ENCODE measurements at regions not wholly inside any gene's neighbourhood (a gene's known extent, or its start where the extent isn't known, plus 50 kb on each side); places are given as distances from the start of the nearest gene placed in this dataset.
"Not testable (repeated sequence)": the region's sequence is repeated elsewhere in the genome, so short reads cannot be mapped to it uniquely, and the experiment has no call there.

- Histone ChIP-seq H3K4me3 (ENCODE audit: insufficient read length, low read depth) (no peak overlapping the region), H3K4me1 (ENCODE audit: insufficient read depth, insufficient read length) (no peaks in the 10 kb centered on the region), H3K27me3 (ENCODE audit: insufficient read depth, insufficient read length) (no peaks in the 10 kb centered on the region), H3K9ac (ENCODE audit: insufficient read length, low read depth) (no peak overlapping the region), H3K36me3 (ENCODE audit: insufficient read depth, insufficient read length, low read length) (no peaks in the 10 kb centered on the region), H3K9me3 (ENCODE audit: insufficient read depth, low read length) (no peaks in the 10 kb centered on the region)
- DNase-seq (ENCODE audit: low read depth, low spot score), result no peak
- TF ChIP-seq ZNF274 (IDR thresholded peaks at IDR 0.05; ENCODE audit: low read depth, low read length), result no peak
- TF ChIP-seq YY1 (IDR thresholded peaks at IDR 0.05; ENCODE audit: insufficient read depth, insufficient read length), result no peak
- no peak for TF ChIP-seq SUZ12 (IDR thresholded peaks at IDR 0.05; ENCODE audit: extremely low read depth, insufficient read depth, insufficient read length)
Observed at GRCh38 chr7:86445285-86445684, 198.4 kb upstream of the GRM3 start.

- TF ChIP-seq YY1 (IDR thresholded peaks at IDR 0.05; ENCODE audit: insufficient read depth, insufficient read length), result no peak
- no peak for TF ChIP-seq ZNF274 (IDR thresholded peaks at IDR 0.05; ENCODE audit: low read depth, low read length)
- H3K36me3 ChIP-seq (ENCODE audit: insufficient read depth, insufficient read length, low read length), result no peaks in the 10 kb centered on the region
Observed at GRCh38 chr7:86444245-86444644, 199.5 kb upstream of the GRM3 start.

GRCh38 chr7:86440420-86440819, 203.3 kb upstream of the GRM3 start:
- not testable (repeated sequence) for H3K9ac ChIP-seq (ENCODE audit: insufficient read length, low read depth)

More at GRCh38 chr7:86444245-86444644, 199.5 kb upstream of the GRM3 start:
- no peak for DNase-seq (ENCODE audit: low read depth, low spot score)
- H3K4me1 ChIP-seq (ENCODE audit: insufficient read depth, insufficient read length), result no peaks in the 10 kb centered on the region
- H3K9me3 ChIP-seq (ENCODE audit: insufficient read depth, low read length), result no peaks in the 10 kb centered on the region
- H3K9ac ChIP-seq (ENCODE audit: insufficient read length, low read depth), result no peak overlapping the region
- H3K27me3 ChIP-seq (ENCODE audit: insufficient read depth, insufficient read length), result no peaks in the 10 kb centered on the region
- no peak overlapping the region for H3K4me3 ChIP-seq (ENCODE audit: insufficient read length, low read depth)

DNA sequence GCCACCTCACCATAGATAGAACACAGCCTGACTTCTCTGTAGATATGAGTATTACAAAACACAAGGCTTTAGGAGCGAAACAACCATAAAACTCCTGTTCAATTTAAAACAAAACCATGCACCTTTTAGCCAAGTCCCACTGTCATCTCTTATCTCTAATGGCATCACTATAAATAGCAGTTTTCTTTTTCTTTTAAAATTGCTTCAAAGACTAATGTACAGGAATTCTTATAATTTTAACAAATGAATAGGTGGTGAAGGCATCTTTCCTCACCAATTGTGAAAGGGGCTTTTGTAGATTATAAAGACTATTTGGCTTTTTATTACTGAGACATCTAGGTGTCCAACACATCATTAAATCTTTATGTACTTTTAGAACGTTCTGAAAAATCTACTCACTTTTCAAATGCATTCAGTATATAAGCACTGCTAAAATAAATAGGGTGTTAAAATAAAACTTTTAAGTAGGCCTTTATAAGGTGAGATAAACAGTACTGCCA, 205.7 kb upstream of the GRM3 start:
- TF ChIP-seq YY1 (IDR thresholded peaks at IDR 0.05; ENCODE audit: insufficient read depth, insufficient read length) (no peak), ZNF274 (IDR thresholded peaks at IDR 0.05; ENCODE audit: low read depth, low read length) (no peak), SUZ12 (IDR thresholded peaks at IDR 0.05; ENCODE audit: extremely low read depth, insufficient read depth, insufficient read length) (no peak)

More at GRCh38 chr7:86440420-86440819, 203.3 kb upstream of the GRM3 start:
- H3K4me1 ChIP-seq (ENCODE audit: insufficient read depth, insufficient read length); H3K36me3 ChIP-seq (ENCODE audit: insufficient read depth, insufficient read length, low read length); H3K9me3 ChIP-seq (ENCODE audit: insufficient read depth, low read length); H3K4me3 ChIP-seq (ENCODE audit: insufficient read length, low read depth); H3K27me3 ChIP-seq (ENCODE audit: insufficient read depth, insufficient read length); DNase-seq (ENCODE audit: low read depth, low spot score): not testable (repeated sequence)

GRCh38 chr7:86431761-86432160, 211.9 kb upstream of the GRM3 start:
- Histone ChIP-seq H3K27me3 (ENCODE audit: insufficient read depth, insufficient read length) (no peaks in the 10 kb centered on the region), H3K9me3 (ENCODE audit: insufficient read depth, low read length) (no peaks in the 10 kb centered on the region), H3K4me3 (ENCODE audit: insufficient read length, low read depth) (no peak overlapping the region), H3K9ac (ENCODE audit: insufficient read length, low read depth) (no peak overlapping the region), H3K36me3 (ENCODE audit: insufficient read depth, insufficient read length, low read length) (no peaks in the 10 kb centered on the region), H3K4me1 (ENCODE audit: insufficient read depth, insufficient read length) (no peaks in the 10 kb centered on the region)
- TF ChIP-seq SUZ12 (IDR thresholded peaks at IDR 0.05; ENCODE audit: extremely low read depth, insufficient read depth, insufficient read length) (no peak), YY1 (IDR thresholded peaks at IDR 0.05; ENCODE audit: insufficient read depth, insufficient read length) (no peak), ZNF274 (IDR thresholded peaks at IDR 0.05; ENCODE audit: low read depth, low read length) (no peak)
- no peak for DNase-seq (ENCODE audit: low read depth, low spot score)

More for the DNA sequence above, 205.7 kb upstream of the GRM3 start:
- Histone ChIP-seq H3K9ac (ENCODE audit: insufficient read length, low read depth) (no peak overlapping the region), H3K27me3 (ENCODE audit: insufficient read depth, insufficient read length) (no peaks in the 10 kb centered on the region), H3K9me3 (ENCODE audit: insufficient read depth, low read length) (no peaks in the 10 kb centered on the region), H3K4me3 (ENCODE audit: insufficient read length, low read depth) (no peak overlapping the region), H3K4me1 (ENCODE audit: insufficient read depth, insufficient read length) (no peaks in the 10 kb centered on the region), H3K36me3 (ENCODE audit: insufficient read depth, insufficient read length, low read length) (no peaks in the 10 kb centered on the region)
- DNase-seq (ENCODE audit: low read depth, low spot score), result no peak

GRCh38 chr7:86411814-86412213, 231.9 kb upstream of the GRM3 start:
- H3K4me1 ChIP-seq (ENCODE audit: insufficient read depth, insufficient read length), result no peaks in the 10 kb centered on the region
- no peaks in the 10 kb centered on the region for H3K36me3 ChIP-seq (ENCODE audit: insufficient read depth, insufficient read length, low read length)
- H3K4me3 ChIP-seq (ENCODE audit: insufficient read length, low read depth), result no peak overlapping the region
- no peaks in the 10 kb centered on the region for H3K27me3 ChIP-seq (ENCODE audit: insufficient read depth, insufficient read length)
- DNase-seq (ENCODE audit: low read depth, low spot score), result no peak
- no peaks in the 10 kb centered on the region for H3K9me3 ChIP-seq (ENCODE audit: insufficient read depth, low read length)
- H3K9ac ChIP-seq (ENCODE audit: insufficient read length, low read depth), result no peak overlapping the region
- TF ChIP-seq YY1 (IDR thresholded peaks at IDR 0.05; ENCODE audit: insufficient read depth, insufficient read length) (no peak), SUZ12 (IDR thresholded peaks at IDR 0.05; ENCODE audit: extremely low read depth, insufficient read depth, insufficient read length) (no peak), ZNF274 (IDR thresholded peaks at IDR 0.05; ENCODE audit: low read depth, low read length) (no peak)

GRCh38 chr7:86407291-86407690, 236.4 kb upstream of the GRM3 start:
- no peaks in the 10 kb centered on the region for H3K27me3 ChIP-seq (ENCODE audit: insufficient read depth, insufficient read length)
- H3K36me3 ChIP-seq (ENCODE audit: insufficient read depth, insufficient read length, low read length), result no peaks in the 10 kb centered on the region
- DNase-seq (ENCODE audit: low read depth, low spot score), result no peak
- no peak overlapping the region for H3K4me3 ChIP-seq (ENCODE audit: insufficient read length, low read depth)
- H3K9ac ChIP-seq (ENCODE audit: insufficient read length, low read depth), result no peak overlapping the region
- no peaks in the 10 kb centered on the region for H3K9me3 ChIP-seq (ENCODE audit: insufficient read depth, low read length)
- no peaks in the 10 kb centered on the region for H3K4me1 ChIP-seq (ENCODE audit: insufficient read depth, insufficient read length)
- no peak for TF ChIP-seq ZNF274 (IDR thresholded peaks at IDR 0.05; ENCODE audit: low read depth, low read length)
- TF ChIP-seq YY1 (IDR thresholded peaks at IDR 0.05; ENCODE audit: insufficient read depth, insufficient read length), result no peak
- no peak for TF ChIP-seq SUZ12 (IDR thresholded peaks at IDR 0.05; ENCODE audit: extremely low read depth, insufficient read depth, insufficient read length)

- H3K4me1 ChIP-seq (ENCODE audit: insufficient read depth, insufficient read length), result no peaks in the 10 kb centered on the region
- no peak overlapping the region for H3K9ac ChIP-seq (ENCODE audit: insufficient read length, low read depth)
- DNase-seq (ENCODE audit: low read depth, low spot score), result no peak
- H3K27me3 ChIP-seq (ENCODE audit: insufficient read depth, insufficient read length), result no peaks in the 10 kb centered on the region
- no peaks in the 10 kb centered on the region for H3K36me3 ChIP-seq (ENCODE audit: insufficient read depth, insufficient read length, low read length)
- H3K4me3 ChIP-seq (ENCODE audit: insufficient read length, low read depth), result no peak overlapping the region
- TF ChIP-seq ZNF274 (IDR thresholded peaks at IDR 0.05; ENCODE audit: low read depth, low read length) (no peak), YY1 (IDR thresholded peaks at IDR 0.05; ENCODE audit: insufficient read depth, insufficient read length) (no peak), SUZ12 (IDR thresholded peaks at IDR 0.05; ENCODE audit: extremely low read depth, insufficient read depth, insufficient read length) (no peak)
- peaks cover 8% of the 10 kb centered on the region; the same call in 1 of the 2 replicates for H3K9me3 ChIP-seq (ENCODE audit: insufficient read depth, low read length)
Observed at GRCh38 chr7:86391813-86392212, 251.9 kb upstream of the GRM3 start.

DNA sequence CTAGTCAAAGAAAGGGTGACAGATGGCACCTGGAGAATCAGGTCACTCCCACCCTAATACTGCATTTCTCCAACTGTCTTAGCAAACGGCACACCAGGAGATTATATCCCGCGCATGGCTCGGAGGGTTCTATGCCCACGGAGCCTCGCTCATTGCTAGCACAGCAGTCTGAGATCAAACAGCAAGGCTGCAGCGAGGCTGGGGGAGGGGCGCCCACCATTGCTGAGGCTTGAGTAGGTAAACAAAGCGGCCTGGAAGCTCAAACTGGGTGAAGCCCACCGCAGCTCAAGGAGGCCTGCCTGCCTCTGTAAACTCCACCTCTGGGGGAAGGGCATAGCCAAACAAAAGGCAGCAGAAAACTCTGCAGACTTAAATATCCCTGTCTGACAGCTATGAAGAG, 268.1 kb upstream of the GRM3 start:
- not testable (repeated sequence) for DNase-seq (ENCODE audit: low read depth, low spot score); H3K4me1 ChIP-seq (ENCODE audit: insufficient read depth, insufficient read length); H3K4me3 ChIP-seq (ENCODE audit: insufficient read length, low read depth); H3K9me3 ChIP-seq (ENCODE audit: insufficient read depth, low read length); H3K9ac ChIP-seq (ENCODE audit: insufficient read length, low read depth); H3K27me3 ChIP-seq (ENCODE audit: insufficient read depth, insufficient read length); H3K36me3 ChIP-seq (ENCODE audit: insufficient read depth, insufficient read length, low read length)
